Activated CD8-positive, alpha-beta T cell treated with anti-CD3 and anti-CD28 coated beads for 36 hours (primary cell): ENCODE measurements at regions not wholly inside any gene's neighbourhood (a gene's known extent, or its start where the extent isn't known, plus 50 kb on each side); places are given as distances from the start of the nearest gene placed in this dataset.

Experiments used
- ATAC-seq: fragments of 200-7000 bp; cut with Tn5 transposase; one replicate; pipeline ENCODE4 v1.10.0; 2021; ENCODE audit warnings: mild to moderate bottlenecking, moderate library complexity
- CTCF ChIA-PET: fragments of 350-600 bp; sonication (Branson Sonifier 250); formaldehyde crosslinking; loops from one replicate; lab custom pipeline; 2021; ENCODE audit warnings: antibody characterized with exemption; lab: Charles Lee
- POLR2A ChIA-PET: fragments of 350-600 bp; sonication (Branson Sonifier 250); formaldehyde crosslinking; loops from one replicate; lab custom pipeline; 2021; ENCODE audit warnings: antibody characterized with exemption; lab: Charles Lee
- DNase-seq: peaks from one replicate; pipeline ENCODE4 v3.0.0-alpha.2; 2020
- H3K27ac Mint-ChIP-seq: one replicate; pipeline ENCODE4 v1.8.0; 2021; ENCODE audit warnings: mild to moderate bottlenecking, mixed read lengths
- H3K27me3 Mint-ChIP-seq: one replicate; pipeline ENCODE4 v1.8.0; 2021; ENCODE audit warnings: mixed read lengths
- H3K36me3 Mint-ChIP-seq: one replicate; pipeline ENCODE4 v1.8.0; 2021; ENCODE audit warnings: low read depth, mixed read lengths
- H3K4me1 Mint-ChIP-seq: one replicate; pipeline ENCODE4 v1.8.0; 2021; ENCODE audit warnings: low read depth, mixed read lengths
- H3K4me3 Mint-ChIP-seq: one replicate; pipeline ENCODE4 v1.8.0; 2021; ENCODE audit warnings: mild to moderate bottlenecking, moderate library complexity, mixed read lengths
- H3K9me3 Mint-ChIP-seq: one replicate; pipeline ENCODE4 v1.8.0; 2021; ENCODE audit warnings: mixed read lengths
- CTCF ChIP-seq: fragments of 200-600 bp; IDR thresholded peaks from one replicate; pipeline ENCODE4 v1.8.0; 2022; ENCODE audit warnings: antibody characterized with exemption, mild to moderate bottlenecking
- intact Hi-C: fragments of 100-400 bp; cut with micrococcal nuclease; formaldehyde crosslinking; loops from one replicate; pipeline ENCODE4 v1.10.0; 2022

GRCh38 chr9:135015565-135015964, 71.9 kb upstream of the OLFM1 start:
- Mint-ChIP-seq H3K4me1 (no peaks in the 10 kb centered on the region), H3K9me3 (no peaks in the 10 kb centered on the region), H3K4me3 (no peak overlapping the region), H3K27ac (no peak overlapping the region), H3K27me3 (peaks cover 2% of the 10 kb centered on the region), H3K36me3 (no peaks in the 10 kb centered on the region)
- POLR2A ChIA-PET: no interaction called here
- CTCF ChIA-PET: no interaction called here
- DNase-seq (no peak), ATAC-seq (no peak)
- TF ChIP-seq CTCF: no peak
- intact Hi-C loops: no loop called here

GRCh38 chr9:135016037-135016640, 71.3 kb upstream of the OLFM1 start:
- Mint-ChIP-seq H3K9me3 (no peaks in the 10 kb centered on the region), H3K27me3 (peaks cover 2% of the 10 kb centered on the region), H3K4me1 (no peaks in the 10 kb centered on the region), H3K36me3 (no peaks in the 10 kb centered on the region), H3K4me3 (no peak overlapping the region), H3K27ac (no peak overlapping the region)
- no peak for DNase-seq
- POLR2A ChIA-PET: no interaction called here
- no peak for ATAC-seq
- TF ChIP-seq CTCF: no peak
- intact Hi-C loops: no loop called here
- CTCF ChIA-PET: no interaction called here

- Mint-ChIP-seq H3K9me3 (no peaks in the 10 kb centered on the region), H3K4me3 (no peak overlapping the region), H3K27ac (no peak overlapping the region), H3K36me3 (no peaks in the 10 kb centered on the region), H3K27me3 (peaks cover 2% of the 10 kb centered on the region), H3K4me1 (no peaks in the 10 kb centered on the region)
- intact Hi-C loops: no loop called here
- ChIA-PET CTCF (no interaction called here), POLR2A (no interaction called here)
- ATAC-seq (no peak), DNase-seq (no peak)
- no peak for TF ChIP-seq CTCF
Measured at GRCh38 chr9:135016876-135017275, 70.6 kb upstream of the OLFM1 start.

GRCh38 chr9:135017899-135018298, 69.6 kb upstream of the OLFM1 start:
- Mint-ChIP-seq H3K4me3 (no peak overlapping the region), H3K4me1 (no peaks in the 10 kb centered on the region), H3K27me3 (peaks cover 3% of the 10 kb centered on the region), H3K9me3 (no peaks in the 10 kb centered on the region), H3K27ac (no peak overlapping the region), H3K36me3 (no peaks in the 10 kb centered on the region)
- no peak for TF ChIP-seq CTCF
- POLR2A ChIA-PET: no interaction called here
- CTCF ChIA-PET: no interaction called here
- no peak for ATAC-seq
- DNase-seq: no peak
- intact Hi-C loops: no loop called here

GRCh38 chr9:135018306-135018915, 69.1 kb upstream of the OLFM1 start:
- H3K4me3 Mint-ChIP-seq: no peak overlapping the region
- POLR2A ChIA-PET: no interaction called here

More at GRCh38 chr9:135018306-135018915, 69.1 kb upstream of the OLFM1 start:
- Mint-ChIP-seq H3K36me3 (no peaks in the 10 kb centered on the region), H3K27ac (no peak overlapping the region), H3K9me3 (no peaks in the 10 kb centered on the region), H3K4me1 (no peaks in the 10 kb centered on the region), H3K27me3 (peaks cover 3% of the 10 kb centered on the region)
- CTCF ChIA-PET: no interaction called here
- intact Hi-C loops: no loop called here
- TF ChIP-seq CTCF: no peak
- ATAC-seq (peak; percentile 17), DNase-seq (peak; percentile 5)
